ENCODE measurements at regions not wholly inside any gene's neighbourhood (a gene's known extent, or its start where the extent isn't known, plus 50 kb on each side); places are given as distances from the start of the nearest gene placed in this dataset.

GRCh38 chr9:24931894-24932293, 386.2 kb upstream of the IZUMO3 start:
- no peaks in the 10 kb centered on the region for H3K36me3 ChIP-seq
- no peaks in the 10 kb centered on the region for H3K4me1 ChIP-seq
- ATAC-seq (ENCODE audit: low FRiP score in 2 of 2), result no peak
- TF ChIP-seq CTCF (IDR thresholded peaks at IDR 0.05) (no peak), POLR2AphosphoS5 (IDR thresholded peaks at IDR 0.05) (no peak), POLR2A (IDR thresholded peaks at IDR 0.05) (no peak), EP300 (IDR thresholded peaks at IDR 0.05) (no peak)
- 52 to 53% methylated on average over 3 of the region's 3 CpGs for WGBS, 2 donors
- H3K27me3 ChIP-seq, result no peaks in the 10 kb centered on the region
- DNase-seq, result no peak
- no peaks in the 10 kb centered on the region for H3K9me3 ChIP-seq
- H3K27ac ChIP-seq, result no peak overlapping the region
- H3K4me3 ChIP-seq, result no peak overlapping the region

- no peak for ATAC-seq (ENCODE audit: low FRiP score in 2 of 2)
- no peak for TF ChIP-seq POLR2AphosphoS5 (IDR thresholded peaks at IDR 0.05)
- TF ChIP-seq EP300 (IDR thresholded peaks at IDR 0.05), result no peak
- no peak for TF ChIP-seq POLR2A (IDR thresholded peaks at IDR 0.05)
- TF ChIP-seq CTCF (IDR thresholded peaks at IDR 0.05), result no peak
- no peak overlapping the region for H3K4me3 ChIP-seq
- H3K27me3 ChIP-seq, result no peaks in the 10 kb centered on the region
- no peak overlapping the region for H3K27ac ChIP-seq
- no peaks in the 10 kb centered on the region for H3K9me3 ChIP-seq
- no peak for DNase-seq
- H3K36me3 ChIP-seq, result no peaks in the 10 kb centered on the region
- H3K4me1 ChIP-seq, result no peaks in the 10 kb centered on the region
These were observed 367.1 kb upstream of the IZUMO3 start for GRCh38 chr9:24912767-24913166.

- H3K27me3 ChIP-seq, result no peaks in the 10 kb centered on the region
These were observed 355.6 kb upstream of the IZUMO3 start for GRCh38 chr9:24901319-24901718.

GRCh38 chr9:24900179-24900578, 354.5 kb upstream of the IZUMO3 start:
- DNase-seq (no peak), ATAC-seq (ENCODE audit: low FRiP score in 2 of 2) (no peak)
- TF ChIP-seq EP300 (IDR thresholded peaks at IDR 0.05) (no peak), CTCF (IDR thresholded peaks at IDR 0.05) (no peak), POLR2AphosphoS5 (IDR thresholded peaks at IDR 0.05) (no peak)
- no peak overlapping the region for H3K27ac ChIP-seq
- no peaks in the 10 kb centered on the region for H3K27me3 ChIP-seq
- no peak overlapping the region for H3K4me3 ChIP-seq
- H3K9me3 ChIP-seq, result no peaks in the 10 kb centered on the region
- H3K4me1 ChIP-seq, result no peaks in the 10 kb centered on the region
- H3K36me3 ChIP-seq, result no peaks in the 10 kb centered on the region

More at GRCh38 chr9:24901319-24901718, 355.6 kb upstream of the IZUMO3 start:
- H3K4me3 ChIP-seq, result no peak overlapping the region
- TF ChIP-seq POLR2A (IDR thresholded peaks at IDR 0.05) (no peak), EP300 (IDR thresholded peaks at IDR 0.05) (no peak), CTCF (IDR thresholded peaks at IDR 0.05) (no peak), POLR2AphosphoS5 (IDR thresholded peaks at IDR 0.05) (no peak)
- ATAC-seq (ENCODE audit: low FRiP score in 2 of 2) (no peak), DNase-seq (no peak)
- no peaks in the 10 kb centered on the region for H3K9me3 ChIP-seq
- no peak overlapping the region for H3K27ac ChIP-seq
- H3K4me1 ChIP-seq, result no peaks in the 10 kb centered on the region
- H3K36me3 ChIP-seq, result no peaks in the 10 kb centered on the region

GRCh38 chr9:24899463-24899862, 353.8 kb upstream of the IZUMO3 start:
- no peak overlapping the region for H3K4me3 ChIP-seq
- ATAC-seq (ENCODE audit: low FRiP score in 2 of 2), result no peak
- H3K36me3 ChIP-seq, result no peaks in the 10 kb centered on the region
- H3K27me3 ChIP-seq, result no peaks in the 10 kb centered on the region
- H3K4me1 ChIP-seq, result no peaks in the 10 kb centered on the region
- DNase-seq, result no peak
- 42 to 56% methylated on average over 4 of the region's 4 CpGs for WGBS, 2 donors
- TF ChIP-seq POLR2AphosphoS5 (IDR thresholded peaks at IDR 0.05) (no peak), POLR2A (IDR thresholded peaks at IDR 0.05) (no peak), CTCF (IDR thresholded peaks at IDR 0.05) (no peak), EP300 (IDR thresholded peaks at IDR 0.05) (no peak)
- H3K27ac ChIP-seq, result no peak overlapping the region
- no peaks in the 10 kb centered on the region for H3K9me3 ChIP-seq
